HK-2 (cell line): ENCODE measurements at regions not wholly inside any gene's neighbourhood (a gene's known extent, or its start where the extent isn't known, plus 50 kb on each side); places are given as distances from the start of the nearest gene placed in this dataset.

ENCODE experiments used
- DNase-seq: peaks from one replicate; pipeline ENCODE4 v3.0.0-alpha.2; 2018; ENCODE audit not compliant: unreplicated experiment

GRCh38 chr13:88592105-88592504, 920.9 kb downstream of the SLITRK5 start:
- no peak for DNase-seq

- DNase-seq: no peak
Measured at GRCh38 chr13:88601949-88602348, 930.8 kb downstream of the SLITRK5 start.

DNA sequence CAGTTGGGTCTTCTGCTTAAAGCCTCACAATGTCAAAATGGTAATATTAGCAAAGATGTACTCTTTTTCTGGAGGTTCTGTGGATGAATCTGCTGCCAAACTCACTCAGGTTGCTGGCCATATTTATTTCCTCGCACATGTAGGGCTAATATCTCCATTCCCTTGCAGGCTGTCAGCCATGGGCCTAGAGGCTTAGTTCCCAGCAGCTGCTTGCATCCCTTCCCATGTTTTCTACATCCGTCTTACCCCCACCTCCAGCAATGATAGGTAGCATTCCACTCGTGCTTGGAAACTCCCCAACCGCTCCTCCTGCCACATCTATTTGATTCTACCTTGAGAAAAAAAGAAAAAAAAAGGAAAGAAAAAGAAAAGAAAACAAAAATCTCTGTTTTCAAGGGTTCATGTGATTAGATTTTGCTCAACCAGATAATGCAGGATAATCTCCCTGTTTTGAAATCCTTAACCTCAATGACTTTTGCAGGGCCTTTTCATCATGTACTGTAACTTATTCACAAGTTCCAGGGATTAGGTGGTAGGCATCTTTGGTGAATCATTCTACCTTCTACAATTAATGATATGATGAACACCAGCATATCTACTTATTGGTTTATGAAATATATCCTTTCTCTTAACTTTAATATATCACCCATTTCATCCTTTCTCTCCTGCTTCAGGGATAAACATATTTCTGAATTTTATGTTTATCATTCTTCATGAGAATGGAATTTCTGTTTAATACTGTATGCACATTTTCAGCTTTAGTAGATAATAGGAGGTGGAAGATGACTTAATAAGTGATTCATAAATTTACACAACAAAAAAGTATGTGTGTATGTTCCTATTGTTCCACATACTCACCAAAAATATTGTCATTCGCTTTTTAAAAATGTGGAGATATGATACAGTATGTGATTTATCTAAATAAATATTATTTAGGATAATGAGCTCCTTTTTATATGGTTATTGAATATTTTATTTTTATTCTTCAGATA, 931.9 kb downstream of the SLITRK5 start:
- no peak for DNase-seq

DNA sequence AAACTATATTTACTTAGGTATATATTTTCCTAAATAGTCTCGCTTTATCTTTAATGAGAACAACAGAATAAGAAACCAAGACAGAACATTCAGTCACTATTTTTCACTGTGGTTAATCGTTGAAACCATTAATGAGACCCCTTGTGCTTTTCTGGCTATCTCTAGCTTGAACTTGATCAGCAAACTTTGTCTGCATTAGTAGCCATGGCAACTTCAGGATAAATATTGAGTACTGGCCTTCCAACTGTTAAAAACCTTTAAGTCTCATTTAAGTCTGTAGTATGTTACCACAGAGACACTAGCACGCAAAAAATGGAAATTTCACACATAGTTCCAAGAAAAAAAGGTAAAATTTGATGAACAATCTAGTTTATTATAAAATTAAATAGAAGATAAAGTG, 946.0 kb downstream of the SLITRK5 start:
- DNase-seq: no peak

GRCh38 chr13:88622362-88622973, 951.3 kb downstream of the SLITRK5 start:
- DNase-seq: no peak

DNA sequence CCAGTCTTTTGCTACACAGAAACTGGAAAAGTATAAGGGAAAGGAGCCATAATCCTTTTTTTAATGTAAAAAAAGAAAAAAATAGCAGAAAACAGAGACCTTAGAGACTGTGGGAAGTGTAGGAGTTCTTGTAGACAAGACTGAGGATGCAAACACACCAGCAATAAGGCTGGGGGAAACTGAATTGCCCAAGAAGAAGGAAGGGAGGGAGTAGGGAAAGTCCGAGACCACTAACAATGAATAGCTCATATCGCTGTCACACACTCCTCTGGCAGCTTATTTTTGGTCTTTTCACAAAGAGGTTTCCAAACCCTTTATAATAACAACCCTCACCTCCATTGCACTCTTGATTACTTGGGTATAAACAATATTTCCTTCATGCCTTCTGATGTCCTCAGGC, 952.0 kb downstream of the SLITRK5 start:
- DNase-seq: no peak

DNA sequence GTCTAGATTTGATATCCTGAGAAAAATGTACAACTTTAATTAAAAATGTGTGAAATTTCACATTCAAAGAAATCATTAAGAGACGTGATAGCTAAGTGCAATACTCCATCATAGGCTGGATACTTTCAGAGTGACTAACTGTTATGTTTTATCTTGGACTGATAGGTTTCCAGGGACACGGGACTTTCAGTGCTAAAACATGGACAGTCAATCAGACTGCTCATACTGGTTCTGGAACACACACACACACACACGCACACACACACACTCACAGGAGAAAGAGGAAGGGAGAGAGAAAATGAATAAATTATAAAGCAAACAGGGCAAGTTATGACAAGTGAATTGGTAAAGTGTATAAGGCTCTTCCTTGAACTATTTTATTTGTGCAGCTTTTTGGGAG, 955.9 kb downstream of the SLITRK5 start:
- DNase-seq: no peak

GRCh38 chr13:88628882-88629281, 957.7 kb downstream of the SLITRK5 start:
- DNase-seq: no peak

GRCh38 chr13:88637935-88638334, 966.8 kb downstream of the SLITRK5 start:
- no peak for DNase-seq

DNA sequence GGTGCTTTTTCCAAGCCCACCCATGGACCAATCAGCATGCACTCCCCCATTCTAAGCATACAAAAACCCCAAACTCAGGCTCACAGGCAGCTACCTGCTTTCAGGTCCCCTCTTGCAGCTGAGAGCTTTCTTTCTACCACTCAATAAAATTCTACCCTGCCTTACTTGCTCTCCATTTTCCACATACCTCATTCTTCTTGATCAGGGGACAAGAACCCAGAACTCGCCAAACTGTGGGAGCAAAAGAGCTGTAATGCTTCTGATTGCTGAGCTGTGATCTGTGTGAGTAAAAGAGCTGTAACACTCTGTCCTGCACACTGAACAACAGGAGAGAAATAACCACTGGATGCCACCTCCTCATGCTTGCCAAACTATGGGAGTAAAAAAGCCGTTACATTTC, 972.1 kb downstream of the SLITRK5 start:
- no peak for DNase-seq

DNA sequence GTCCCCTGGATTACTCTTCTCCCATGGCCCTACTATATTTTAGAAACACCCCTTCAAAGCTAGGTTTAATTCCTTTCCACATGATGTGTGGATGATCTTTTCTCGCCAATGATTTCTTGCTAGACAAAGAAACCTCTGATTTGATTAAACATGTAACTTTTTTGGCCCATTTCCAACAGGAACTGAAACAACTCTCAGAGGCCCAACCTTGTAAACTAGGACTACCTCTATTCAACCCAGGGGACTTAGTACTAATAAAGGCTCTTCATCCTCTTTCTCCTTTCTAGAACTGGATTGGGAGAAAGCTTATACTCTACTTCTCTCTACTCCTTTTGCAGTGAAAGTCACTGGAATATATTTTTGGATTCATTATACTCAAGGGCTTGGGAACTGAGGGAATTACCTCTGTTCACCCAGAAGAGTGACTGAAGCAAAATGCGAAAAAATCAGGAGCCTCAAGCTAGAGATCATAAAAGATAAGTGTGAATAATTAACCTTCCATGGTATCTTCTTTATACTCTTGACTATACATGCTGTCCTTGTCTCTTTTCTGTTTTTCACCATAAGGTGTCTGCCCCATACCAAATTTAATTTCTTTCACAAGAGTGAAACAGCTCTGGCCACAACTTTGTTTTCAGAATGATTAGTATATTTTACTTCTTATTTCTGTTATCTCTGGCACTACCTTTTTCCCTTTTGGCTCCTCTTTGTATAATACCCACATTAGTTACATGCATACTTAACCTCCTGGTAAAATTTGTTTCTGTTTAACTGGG, 977.6 kb downstream of the SLITRK5 start:
- no peak for DNase-seq

- no peak for DNase-seq
Measured at GRCh38 chr13:88649855-88650254, 978.7 kb downstream of the SLITRK5 start.

DNA sequence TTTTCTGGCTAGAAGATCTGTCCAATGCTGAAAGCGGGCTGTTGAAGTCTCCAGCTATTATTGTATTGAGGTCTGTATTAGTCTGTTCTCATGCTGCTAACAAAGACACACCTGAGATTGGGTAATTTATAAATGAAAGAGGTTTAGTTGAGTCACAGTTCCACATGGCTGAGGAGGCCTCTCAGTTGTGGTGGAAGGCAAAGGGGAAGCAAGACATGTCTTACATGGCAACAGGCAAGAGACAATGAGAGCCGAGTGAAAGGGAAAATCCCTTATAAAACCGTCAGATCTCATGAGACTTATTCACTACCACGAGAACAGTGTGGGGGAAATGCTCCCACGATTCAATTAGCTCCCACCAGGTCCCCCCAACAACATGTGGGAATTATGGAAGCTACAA, 980.4 kb downstream of the SLITRK5 start:
- no peak for DNase-seq

GRCh38 chr13:88656751-88657150, 985.6 kb downstream of the SLITRK5 start:
- DNase-seq: no peak

- DNase-seq: no peak
Measured at GRCh38 chr13:88670509-88670908, 999.3 kb downstream of the SLITRK5 start.

GRCh38 chr13:88674841-88675240, 1003.7 kb downstream of the SLITRK5 start:
- no peak for DNase-seq

GRCh38 chr13:88675347-88675996, 1004.3 kb downstream of the SLITRK5 start:
- no peak for DNase-seq

- DNase-seq: no peak
Measured at GRCh38 chr13:88676016-88676415, 1004.8 kb downstream of the SLITRK5 start.

DNA sequence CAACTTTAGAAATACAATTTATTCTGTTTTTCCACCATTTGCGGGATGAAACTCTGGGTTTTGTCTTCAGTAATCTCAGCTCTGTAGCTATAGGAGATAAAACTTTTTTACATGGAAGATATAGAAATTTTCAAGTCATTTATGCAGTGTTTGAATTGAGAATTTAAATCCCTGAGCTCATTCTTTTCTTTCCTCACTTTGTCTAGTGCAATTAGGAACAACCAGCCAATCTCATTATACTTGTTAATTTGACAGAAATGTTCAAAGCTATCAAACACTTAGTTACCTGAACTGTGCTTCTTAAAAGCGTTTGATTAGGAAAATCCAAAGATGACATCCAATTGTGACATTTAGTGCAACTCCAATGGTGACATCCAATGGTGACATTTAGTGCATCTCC, 1014.3 kb downstream of the SLITRK5 start:
- DNase-seq: no peak

- DNase-seq: no peak
Measured at GRCh38 chr13:88701551-88701950, 1030.4 kb downstream of the SLITRK5 start.

GRCh38 chr13:88704600-88705275, 1033.6 kb downstream of the SLITRK5 start:
- DNase-seq: no peak
